ENCODE measurements at regions not wholly inside any gene's neighbourhood (a gene's known extent, or its start where the extent isn't known, plus 50 kb on each side); places are given as distances from the start of the nearest gene placed in this dataset.

DNA sequence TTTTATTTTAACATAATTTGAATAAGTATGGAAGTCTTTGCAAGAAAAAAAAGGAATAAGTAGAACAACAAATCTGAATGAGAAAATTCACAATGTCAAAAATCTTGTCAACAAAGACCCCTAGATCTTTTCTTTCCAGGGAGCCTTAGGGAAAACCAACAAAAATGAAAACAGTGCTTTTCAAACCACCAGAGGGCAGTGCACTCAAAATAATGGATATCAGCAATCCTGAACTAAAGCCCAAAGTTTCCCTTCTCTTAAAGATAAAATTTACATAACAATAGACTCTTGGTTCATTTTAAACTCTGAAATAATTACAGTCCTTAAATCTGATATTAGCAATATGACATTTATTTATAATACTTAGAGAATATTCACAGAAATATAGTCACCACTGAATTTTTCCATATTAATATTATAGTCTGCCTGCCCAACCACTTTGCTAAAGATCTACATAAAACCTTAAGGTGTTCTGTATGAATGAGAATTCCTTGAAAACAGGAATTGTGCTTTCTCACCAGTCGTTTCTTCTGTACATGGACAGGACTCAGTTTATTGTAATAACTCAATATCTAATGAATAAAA, 105.3 kb upstream of the BMP5 start:
- Histone ChIP-seq H3K36me3 (ENCODE audit: low read depth) (no peaks in the 10 kb centered on the region), H3K27me3 (ENCODE audit: insufficient read depth, low read depth) (no peaks in the 10 kb centered on the region), H3F3A (ENCODE audit: insufficient read depth, low read depth) (no peaks in the 10 kb centered on the region), H4K20me1 (ENCODE audit: insufficient read depth) (no peaks in the 10 kb centered on the region), H3K4me2 (no peak overlapping the region), H3K9me2 (ENCODE audit: insufficient read depth) (no peaks in the 10 kb centered on the region), H3K27ac (no peak overlapping the region), H3K79me2 (ENCODE audit: low read depth) (no peaks in the 10 kb centered on the region), H3K4me1 (replicated peaks; ENCODE audit: insufficient read depth) (no peaks in the 10 kb centered on the region), H3K9me3 (ENCODE audit: insufficient read depth, low read depth) (peaks cover 3% of the 10 kb centered on the region; the same call in 1 of the 2 replicates), H3K4me3 (no peak overlapping the region), H2AFZ (no peak overlapping the region)
- TF ChIP-seq, protein P1, sequence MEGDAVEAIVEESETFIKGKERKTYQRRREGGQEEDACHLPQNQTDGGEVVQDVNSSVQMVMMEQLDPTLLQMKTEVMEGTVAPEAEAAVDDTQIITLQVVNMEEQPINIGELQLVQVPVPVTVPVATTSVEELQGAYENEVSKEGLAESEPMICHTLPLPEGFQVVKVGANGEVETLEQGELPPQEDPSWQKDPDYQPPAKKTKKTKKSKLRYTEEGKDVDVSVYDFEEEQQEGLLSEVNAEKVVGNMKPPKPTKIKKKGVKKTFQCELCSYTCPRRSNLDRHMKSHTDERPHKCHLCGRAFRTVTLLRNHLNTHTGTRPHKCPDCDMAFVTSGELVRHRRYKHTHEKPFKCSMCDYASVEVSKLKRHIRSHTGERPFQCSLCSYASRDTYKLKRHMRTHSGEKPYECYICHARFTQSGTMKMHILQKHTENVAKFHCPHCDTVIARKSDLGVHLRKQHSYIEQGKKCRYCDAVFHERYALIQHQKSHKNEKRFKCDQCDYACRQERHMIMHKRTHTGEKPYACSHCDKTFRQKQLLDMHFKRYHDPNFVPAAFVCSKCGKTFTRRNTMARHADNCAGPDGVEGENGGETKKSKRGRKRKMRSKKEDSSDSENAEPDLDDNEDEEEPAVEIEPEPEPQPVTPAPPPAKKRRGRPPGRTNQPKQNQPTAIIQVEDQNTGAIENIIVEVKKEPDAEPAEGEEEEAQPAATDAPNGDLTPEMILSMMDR (conservative IDR thresholded peaks at IDR 0.05): peak; percentile 89
- TF ChIP-seq EZH2 (IDR thresholded peaks at IDR 0.05; ENCODE audit: low read depth): no peak
- DNase-seq: peak in 1 of 2 experiments; percentile 24
- no TSS peak for BruUV-seq (replicated peaks)
- intact Hi-C loops (cut with micrococcal nuclease; ENCODE audit: unreplicated experiment): loop anchor here (1.0 to 10.0 kb wide), 2 partner anchors 312 to 594 kb away; no protein-coding TSS in a partner anchor
- CTCF ChIA-PET: no interaction called here
- POLR2A ChIA-PET (ENCODE audit: unreplicated experiment): no interaction called here

DNA sequence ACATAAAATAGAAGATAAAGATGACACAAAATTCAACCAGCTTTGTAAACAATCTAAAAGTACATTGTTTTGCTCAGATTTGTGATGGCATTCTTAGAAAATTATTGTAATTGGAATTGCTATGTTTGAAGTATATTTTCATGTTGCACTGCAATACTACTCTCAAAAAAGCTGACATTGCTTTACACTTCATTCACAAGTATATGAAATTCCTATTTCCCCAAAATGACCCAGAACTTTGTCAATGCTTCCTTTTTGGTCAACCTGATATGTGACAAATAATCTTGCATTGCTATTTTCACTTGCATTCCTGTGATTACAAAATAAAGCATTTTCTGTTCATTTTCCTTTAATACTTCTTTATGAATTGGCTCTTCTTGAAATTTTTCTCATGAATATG, 104.1 kb upstream of the BMP5 start:
- H3K4me3 ChIP-seq: no peak overlapping the region
- H3K4me2 ChIP-seq: no peak overlapping the region
- no peaks in the 10 kb centered on the region for H3K9me2 ChIP-seq (ENCODE audit: insufficient read depth)
- H3K36me3 ChIP-seq (ENCODE audit: low read depth): no peaks in the 10 kb centered on the region
- ChIA-PET POLR2A (ENCODE audit: unreplicated experiment) (no interaction called here), CTCF (no interaction called here)
- no peaks in the 10 kb centered on the region for H3K4me1 ChIP-seq (replicated peaks; ENCODE audit: insufficient read depth)
- H3K9me3 ChIP-seq (ENCODE audit: insufficient read depth, low read depth): no peaks in the 10 kb centered on the region
- no TSS peak for BruUV-seq (replicated peaks)
- H3F3A ChIP-seq (ENCODE audit: insufficient read depth, low read depth): no peaks in the 10 kb centered on the region
- H3K79me2 ChIP-seq (ENCODE audit: low read depth): no peaks in the 10 kb centered on the region
- H2AFZ ChIP-seq: no peak overlapping the region
- intact Hi-C loops (cut with micrococcal nuclease; ENCODE audit: unreplicated experiment): no loop called here
- no peak for DNase-seq
- TF ChIP-seq, protein P1 (conservative IDR thresholded peaks at IDR 0.05): no peak
- TF ChIP-seq EZH2 (IDR thresholded peaks at IDR 0.05; ENCODE audit: low read depth): no peak
- H3K27me3 ChIP-seq (ENCODE audit: insufficient read depth, low read depth): no peaks in the 10 kb centered on the region
- H3K27ac ChIP-seq: no peak overlapping the region
- H4K20me1 ChIP-seq (ENCODE audit: insufficient read depth): no peaks in the 10 kb centered on the region

DNA sequence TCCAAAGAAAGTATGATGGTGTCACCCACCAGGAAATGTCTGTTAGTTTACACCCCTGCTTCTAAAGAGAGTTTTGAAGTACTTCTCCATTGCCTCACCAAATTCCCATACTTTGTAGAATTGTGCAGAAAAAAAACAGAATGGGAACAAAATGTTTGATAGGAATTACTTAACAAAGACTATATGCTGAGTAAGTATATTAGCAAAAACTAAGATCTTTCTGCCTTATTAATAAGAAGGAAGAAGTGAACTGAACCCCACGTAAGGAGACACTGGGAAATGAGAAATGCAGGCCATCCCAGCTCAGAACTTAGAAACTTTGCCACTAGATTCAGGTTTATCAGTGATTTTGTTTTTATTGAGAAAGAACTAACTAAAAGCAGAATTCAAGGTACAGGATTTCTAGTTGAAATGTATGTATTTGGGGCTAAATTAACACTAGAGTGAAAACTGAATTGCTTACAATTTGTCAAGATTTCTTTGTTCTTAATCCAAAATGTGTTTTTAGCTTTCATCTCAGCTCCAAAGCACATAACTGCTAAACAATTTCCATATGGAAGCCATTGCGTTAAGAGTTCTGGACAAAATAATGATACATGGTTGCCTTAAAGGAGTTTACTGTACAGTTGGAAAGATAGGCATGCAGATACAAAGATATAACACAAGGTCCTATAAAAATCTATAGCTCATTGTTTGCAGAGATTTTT, 102.7 kb upstream of the BMP5 start:
- Histone ChIP-seq H3K27me3 (ENCODE audit: insufficient read depth, low read depth) (no peaks in the 10 kb centered on the region), H3K27ac (no peak overlapping the region), H2AFZ (no peak overlapping the region), H4K20me1 (ENCODE audit: insufficient read depth) (no peaks in the 10 kb centered on the region), H3K79me2 (ENCODE audit: low read depth) (no peaks in the 10 kb centered on the region), H3K4me2 (no peak overlapping the region), H3K4me3 (no peak overlapping the region), H3K9me3 (ENCODE audit: insufficient read depth, low read depth) (no peaks in the 10 kb centered on the region), H3K4me1 (replicated peaks; ENCODE audit: insufficient read depth) (no peaks in the 10 kb centered on the region), H3K9me2 (ENCODE audit: insufficient read depth) (no peaks in the 10 kb centered on the region), H3K36me3 (ENCODE audit: low read depth) (no peaks in the 10 kb centered on the region), H3F3A (ENCODE audit: insufficient read depth, low read depth) (no peaks in the 10 kb centered on the region)
- no peak for DNase-seq
- BruUV-seq (replicated peaks): no TSS peak
- no peak for TF ChIP-seq EZH2 (IDR thresholded peaks at IDR 0.05; ENCODE audit: low read depth)
- TF ChIP-seq, protein P1 (conservative IDR thresholded peaks at IDR 0.05): no peak
- ChIA-PET POLR2A (ENCODE audit: unreplicated experiment) (no interaction called here), CTCF (interaction anchor here (1.0 to 1.5 kb wide), 2 partner anchors 314 to 700 kb away, joined by 3 to 4 read pairs; no protein-coding TSS in a partner anchor)
- intact Hi-C loops (cut with micrococcal nuclease; ENCODE audit: unreplicated experiment): no loop called here
